ENCODE measurements at regions not wholly inside any gene's neighbourhood (a gene's known extent, or its start where the extent isn't known, plus 50 kb on each side); places are given as distances from the start of the nearest gene placed in this dataset.

- no peak for TF ChIP-seq EZH2phosphoT487 (IDR thresholded peaks at IDR 0.05; ENCODE audit: insufficient read depth, low read depth)
- TF ChIP-seq EZH2 (IDR thresholded peaks at IDR 0.05; ENCODE audit: insufficient read depth, poor library complexity, severe bottlenecking) = no peak
Observed at GRCh38 chr16:35559911-35560636, 2100.7 kb downstream of the TP53TG3F start.

All from GM23248 (cell line).